Esophagus muscularis mucosa (tissue), 4 donors: ENCODE measurements at regions not wholly inside any gene's neighbourhood (a gene's known extent, or its start where the extent isn't known, plus 50 kb on each side); places are given as distances from the start of the nearest gene placed in this dataset.
"Not testable (repeated sequence)": the region's sequence is repeated elsewhere in the genome, so short reads cannot be mapped to it uniquely, and the experiment has no call there.

ENCODE experiments used
- DNase-seq: peaks from one replicate; pipeline ENCODE4 v3.0.0-alpha.2; 2017; ENCODE audit errors: extremely low spot score
- H3K27ac ChIP-seq, 4 donors: fragments of 200-600 bp; sonication (generic); replicated peaks in 1 of 4; 1 replicate in 3 of 4; 2 replicates in 1 of 4; pipeline ENCODE4 v1.5.1; 2016 to 2019; ENCODE audit warnings: mild to moderate bottlenecking in 1 of 4
- H3K27me3 ChIP-seq, 4 donors: fragments of 200-600 bp; sonication (generic); one replicate each; pipeline versions ENCODE4 v1.5.1 to v1.6.0; 2016 to 2019
- H3K36me3 ChIP-seq, 4 donors: fragments of 200-600 bp; sonication (generic); one replicate each; pipeline ENCODE4 v1.5.1; 2016 to 2019
- H3K4me1 ChIP-seq, 4 donors: fragments of 200-600 bp; sonication (generic); one replicate each; pipeline ENCODE4 v1.5.1; 2016 to 2019
- H3K4me3 ChIP-seq, 4 donors: fragments of 200-600 bp; sonication (generic); 1 replicate in 2 of 4; 2 replicates in 2 of 4; pipeline ENCODE4 v1.5.1; 2016 to 2019; ENCODE audit warnings: mild to moderate bottlenecking in 4 of 4, moderate library complexity in 1 of 4
- H3K9me3 ChIP-seq, 4 donors: fragments of 200-600 bp; sonication (generic); 1 replicate in 3 of 4; 2 replicates in 1 of 4; pipeline ENCODE4 v1.5.1; 2016 to 2019
- WGBS: methylation state at CpG from one replicate; pipeline ENCODE4 v1.1.5; 2018; 5-methylcytosine and 5-hydroxymethylcytosine counted together
- intact Hi-C: fragments of 100-400 bp; cut with DNase I; formaldehyde crosslinking; loops from one replicate; pipeline ENCODE4 v1.15.1; 2023

DNA sequence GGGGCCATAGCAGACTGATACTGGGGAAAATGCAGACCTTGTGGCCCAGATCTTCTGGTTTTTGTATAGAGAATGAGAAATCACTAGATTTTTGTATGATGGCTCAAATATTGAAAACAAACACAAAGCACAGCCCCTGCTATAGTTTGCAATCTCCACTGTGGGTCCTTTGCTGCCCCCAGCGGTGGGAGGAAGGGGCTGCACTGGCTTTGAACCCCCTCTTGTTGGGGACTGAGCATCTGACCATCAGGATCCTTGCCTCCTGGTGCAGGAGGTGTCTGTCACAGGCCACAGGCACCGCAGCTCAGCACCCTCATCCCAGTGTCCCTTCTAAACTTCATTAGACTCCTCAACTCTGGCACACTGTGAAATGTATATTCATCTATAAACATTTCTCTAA, 252.3 kb downstream of the BCL2L11 start:
- H3K27ac ChIP-seq, DNase-seq, H3K27me3 ChIP-seq, H3K4me1 ChIP-seq, H3K4me3 ChIP-seq, H3K9me3 ChIP-seq, H3K36me3 ChIP-seq, intact Hi-C loops: not testable (repeated sequence)
- WGBS = no CpG with 5 or more reads among the region's 2 CpGs

DNA sequence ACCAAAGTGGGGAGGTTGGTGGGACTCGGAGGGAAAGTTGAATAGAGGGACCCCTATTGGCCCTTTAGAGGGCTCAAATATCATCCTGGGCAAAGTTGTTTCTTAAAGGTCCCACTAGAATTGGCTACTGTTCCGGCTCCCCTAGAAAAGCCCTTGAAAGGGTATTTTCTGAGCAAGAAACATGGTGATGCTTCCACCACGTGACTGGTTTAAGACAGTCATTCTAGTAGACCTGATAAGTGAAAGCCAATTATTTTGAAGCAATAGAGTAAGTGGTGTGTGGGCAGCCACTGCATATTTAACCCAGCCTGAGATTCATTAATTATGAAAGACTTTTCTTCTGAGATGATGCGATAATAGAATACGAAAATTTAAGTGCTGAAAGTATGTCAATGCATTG, 253.3 kb downstream of the BCL2L11 start:
- H3K4me1 ChIP-seq, H3K4me3 ChIP-seq, H3K27ac ChIP-seq, H3K36me3 ChIP-seq, intact Hi-C loops, H3K9me3 ChIP-seq, H3K27me3 ChIP-seq, DNase-seq: not testable (repeated sequence)
- 93% methylated on average over 5 of the region's 5 CpGs for WGBS

DNA sequence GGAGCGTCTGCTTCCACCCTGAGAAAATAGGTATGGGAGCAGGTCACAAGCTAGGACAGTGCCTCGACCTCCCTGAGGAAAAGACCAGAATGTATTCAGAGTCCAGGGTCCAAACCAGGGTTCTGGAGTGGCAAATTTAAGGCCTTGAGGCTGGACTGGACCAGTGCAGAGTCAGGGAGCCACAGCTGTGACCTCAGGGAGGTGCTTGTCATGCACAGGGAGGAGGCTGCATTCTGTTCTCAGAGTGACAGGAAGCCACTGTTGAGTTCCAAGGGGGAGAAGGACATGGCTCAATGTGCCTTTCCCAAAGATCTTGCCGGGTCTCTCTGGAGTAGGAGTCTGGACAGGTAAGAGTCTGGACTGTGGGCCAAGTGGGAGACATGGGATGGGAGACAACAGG, 254.0 kb downstream of the BCL2L11 start:
- DNase-seq, H3K9me3 ChIP-seq, intact Hi-C loops, H3K27me3 ChIP-seq, H3K4me1 ChIP-seq, H3K27ac ChIP-seq, H3K4me3 ChIP-seq, H3K36me3 ChIP-seq: not testable (repeated sequence)
- 100% methylated on average over 1 of the region's 3 CpGs for WGBS

DNA sequence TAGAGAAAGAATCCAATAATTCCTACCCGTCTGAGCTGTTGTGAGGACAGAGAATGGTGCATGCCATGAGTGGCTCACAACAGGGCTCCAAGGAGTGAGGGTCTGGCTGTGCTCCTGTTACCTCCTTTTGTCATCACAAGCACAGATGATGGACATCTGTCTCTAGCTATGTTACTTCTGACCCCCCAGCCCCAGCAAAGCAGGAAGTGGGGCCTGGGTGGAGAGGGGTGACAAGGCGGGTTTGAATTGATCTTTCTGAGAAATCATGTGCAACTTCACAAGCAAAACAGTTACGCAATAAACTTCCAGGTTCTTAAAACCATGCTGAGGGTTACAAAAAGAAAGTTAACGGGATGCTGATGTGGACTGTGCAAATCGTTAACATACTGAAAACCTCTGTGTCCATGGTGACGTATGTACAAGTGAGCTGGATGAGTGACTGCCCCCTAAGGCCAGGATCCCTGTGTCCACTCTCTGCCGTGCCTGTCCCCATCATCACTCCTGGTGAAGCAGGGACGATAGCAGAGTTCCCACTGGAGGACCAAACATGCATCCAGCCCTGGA, 254.7 kb downstream of the BCL2L11 start:
- DNase-seq, H3K27ac ChIP-seq, H3K36me3 ChIP-seq, H3K27me3 ChIP-seq, H3K9me3 ChIP-seq, H3K4me3 ChIP-seq, H3K4me1 ChIP-seq, intact Hi-C loops: not testable (repeated sequence)
- WGBS = 87% methylated on average over 7 of the region's 8 CpGs

DNA sequence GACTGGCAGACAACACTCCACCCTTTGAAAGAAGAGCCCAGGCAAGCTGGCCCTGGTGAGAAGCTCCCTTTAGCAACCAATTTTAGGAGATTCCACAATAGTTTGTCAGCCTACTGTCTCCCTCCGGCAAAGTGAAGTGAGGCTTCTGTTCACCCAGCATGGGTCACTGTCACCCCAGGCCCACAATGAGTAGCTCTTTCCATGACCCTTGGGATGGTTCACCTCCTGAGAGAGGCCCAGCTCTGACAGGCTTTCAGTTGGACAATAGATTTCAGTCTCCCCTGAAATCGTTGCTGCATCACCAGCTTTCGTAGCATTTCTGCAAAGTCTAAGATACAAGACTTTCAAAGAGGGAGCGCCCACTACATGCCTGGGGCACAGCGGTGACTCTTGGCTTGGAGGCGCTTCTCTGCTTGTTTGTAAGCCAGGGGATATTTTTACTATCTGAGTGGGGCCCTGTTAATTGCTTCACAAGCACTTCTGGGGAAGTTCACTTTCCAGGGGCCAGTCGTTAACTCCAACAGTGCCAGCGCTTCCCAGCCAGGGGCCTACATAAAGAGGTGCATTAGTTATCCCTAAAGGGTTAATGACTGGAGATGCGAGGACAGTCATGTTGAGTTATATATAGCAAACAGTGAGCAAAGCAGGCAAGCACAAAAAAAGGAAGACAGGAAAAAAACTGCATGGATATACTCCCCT, 255.7 kb downstream of the BCL2L11 start:
- WGBS = 100% methylated on average over 1 of the region's 9 CpGs
- intact Hi-C loops = not testable (repeated sequence)

DNA sequence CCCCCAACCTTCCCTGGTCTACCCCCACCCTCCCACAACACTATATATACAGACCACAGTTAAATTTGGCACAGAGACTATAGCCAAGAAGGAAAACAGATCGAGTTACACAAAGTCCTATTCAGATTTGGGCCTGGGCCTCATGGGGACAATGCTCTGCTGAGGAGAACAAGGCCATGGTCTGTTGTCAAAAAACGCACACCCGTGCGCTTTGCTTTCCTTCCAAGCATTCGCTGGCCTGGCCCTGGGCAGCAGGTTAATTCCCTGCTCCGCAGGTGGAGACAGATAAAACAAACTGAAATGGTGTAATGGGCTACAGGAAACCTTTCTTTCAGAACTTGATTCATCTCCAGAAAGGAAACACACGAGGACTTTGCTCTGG, 256.2 kb downstream of the BCL2L11 start:
- H3K9me3 ChIP-seq, H3K4me1 ChIP-seq, H3K36me3 ChIP-seq, H3K4me3 ChIP-seq, intact Hi-C loops, DNase-seq, H3K27ac ChIP-seq, H3K27me3 ChIP-seq: not testable (repeated sequence)
- no CpG with 5 or more reads among the region's 7 CpGs for WGBS

More for the DNA sequence above, 255.7 kb downstream of the BCL2L11 start:
- H3K4me3 ChIP-seq, H3K27ac ChIP-seq, DNase-seq, H3K9me3 ChIP-seq, H3K4me1 ChIP-seq, H3K36me3 ChIP-seq, H3K27me3 ChIP-seq: not testable (repeated sequence)

DNA sequence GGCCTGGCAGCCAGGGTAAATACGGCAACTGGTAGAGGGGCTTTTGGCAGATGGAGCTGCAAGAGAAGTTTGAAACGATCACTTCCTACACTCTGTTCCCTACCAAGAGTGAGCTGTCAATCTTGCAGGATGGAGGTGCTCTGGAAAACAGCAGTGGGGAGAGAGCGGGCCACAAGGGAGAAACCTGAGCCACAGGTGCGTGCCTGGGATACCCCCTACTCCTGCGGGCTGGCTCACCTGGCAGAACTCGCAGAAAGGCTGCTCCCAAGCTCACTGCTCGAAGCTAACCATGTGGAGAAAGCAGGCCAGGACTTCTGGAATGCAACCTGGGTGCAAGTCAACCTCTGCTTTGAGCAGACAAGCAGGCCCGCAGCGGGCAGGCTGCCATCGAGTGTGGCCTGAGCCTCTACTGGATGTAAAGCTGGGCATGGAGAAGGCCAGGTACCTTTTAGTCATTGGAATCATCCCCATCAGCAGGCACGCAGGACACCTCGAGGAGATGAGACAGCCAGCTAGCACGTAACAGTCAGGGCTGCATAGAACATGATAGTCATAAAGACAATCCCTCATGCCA, 256.8 kb downstream of the BCL2L11 start:
- H3K27me3 ChIP-seq, H3K4me1 ChIP-seq, H3K27ac ChIP-seq, H3K36me3 ChIP-seq, intact Hi-C loops, DNase-seq, H3K9me3 ChIP-seq, H3K4me3 ChIP-seq: not testable (repeated sequence)
- no CpG with 5 or more reads among the region's 13 CpGs for WGBS

DNA sequence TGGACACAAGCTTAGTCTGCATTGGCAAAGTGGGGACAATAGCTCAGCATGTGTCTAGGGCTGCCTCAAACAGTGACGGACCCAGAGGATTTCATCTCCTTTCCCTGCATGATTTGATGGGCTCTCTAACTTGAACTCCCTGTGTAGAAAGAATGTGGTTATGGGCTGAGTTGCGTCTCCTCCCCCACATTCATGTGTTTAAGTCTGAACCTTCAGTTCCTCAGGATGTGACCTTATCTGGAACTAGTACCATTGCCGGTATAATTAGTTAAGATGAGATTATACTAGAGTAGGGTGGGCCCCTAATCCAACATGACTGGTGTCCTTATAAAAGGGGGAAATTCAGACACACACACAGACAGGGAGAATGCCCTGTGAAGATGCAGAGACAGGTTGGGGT, 257.6 kb downstream of the BCL2L11 start:
- H3K4me1 ChIP-seq, intact Hi-C loops, H3K27ac ChIP-seq, H3K4me3 ChIP-seq, H3K27me3 ChIP-seq, H3K36me3 ChIP-seq, DNase-seq, H3K9me3 ChIP-seq: not testable (repeated sequence)
- WGBS = no CpG with 5 or more reads among the region's 3 CpGs

DNA sequence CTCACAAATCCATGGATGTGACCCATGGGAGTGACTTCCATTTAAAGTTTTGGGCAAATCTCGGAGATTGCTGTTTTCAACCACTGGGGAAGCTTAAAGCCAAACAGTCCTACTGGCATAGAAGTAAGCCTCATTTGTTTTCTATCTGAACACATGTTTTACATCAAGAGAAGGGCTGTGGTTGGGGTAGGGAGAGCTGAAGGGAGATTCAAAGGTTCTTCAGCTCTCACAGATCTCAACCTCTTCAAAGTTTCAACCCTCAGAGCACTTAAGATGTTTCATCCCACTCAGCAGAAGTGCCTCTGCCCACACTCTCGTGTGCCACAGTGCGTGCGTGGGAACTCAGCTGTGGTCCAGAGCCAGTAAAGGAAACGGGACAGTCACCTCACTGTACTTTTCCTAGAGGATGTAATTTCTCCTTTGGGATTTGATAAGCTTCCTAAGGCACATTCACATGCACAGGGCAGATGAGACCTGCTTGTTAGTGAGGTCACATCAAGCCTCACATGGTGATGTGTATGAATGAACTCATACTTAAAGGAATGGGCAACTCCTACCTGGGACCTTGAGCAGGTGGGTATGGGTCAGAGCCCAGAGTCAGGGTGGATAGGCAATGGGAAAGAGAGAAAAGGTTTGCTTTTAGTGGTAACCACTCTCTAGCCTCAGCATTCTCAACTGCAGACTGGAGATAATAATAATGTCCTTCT, 260.2 kb downstream of the BCL2L11 start:
- H3K27ac ChIP-seq, H3K4me3 ChIP-seq, DNase-seq, H3K36me3 ChIP-seq, H3K9me3 ChIP-seq, H3K4me1 ChIP-seq, H3K27me3 ChIP-seq, intact Hi-C loops: not testable (repeated sequence)
- 50% methylated on average over 1 of the region's 5 CpGs for WGBS

DNA sequence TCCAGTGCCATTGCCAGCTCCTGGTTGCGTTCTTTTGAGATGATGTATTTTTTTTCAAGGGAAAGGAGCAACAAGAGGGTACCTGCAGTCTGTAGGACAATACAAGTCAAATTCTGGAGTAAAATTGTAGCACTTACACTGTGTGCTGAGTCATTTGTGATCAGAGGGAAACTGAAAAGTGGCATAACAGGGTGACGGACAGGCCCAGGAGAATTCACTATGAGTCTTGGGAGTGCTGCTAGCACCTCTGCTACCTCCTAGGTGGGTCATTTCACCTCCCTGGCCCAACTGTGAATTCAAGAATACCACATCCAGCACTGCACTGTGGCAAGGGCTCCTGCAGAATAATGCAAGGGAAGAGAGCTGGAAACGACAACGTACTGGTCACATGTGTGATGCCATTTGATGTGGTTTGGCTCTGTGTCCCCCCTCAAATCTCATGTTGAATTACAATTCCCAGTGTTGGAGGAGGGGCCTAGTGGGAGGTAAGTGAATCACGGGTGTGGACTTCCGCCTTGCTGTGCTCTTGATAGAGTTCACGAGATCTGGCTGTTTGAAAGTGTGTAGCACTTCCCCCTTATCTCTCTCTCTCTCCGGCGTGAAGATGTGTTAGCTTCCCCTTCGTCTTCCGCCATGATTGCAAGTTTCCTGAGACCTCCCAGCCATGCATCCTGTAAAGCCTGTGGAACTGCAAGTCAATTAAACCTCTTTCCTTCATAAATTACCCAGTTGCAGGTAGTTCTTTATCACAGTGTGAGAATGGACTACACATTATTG, 261.0 kb downstream of the BCL2L11 start:
- H3K27ac ChIP-seq, H3K27me3 ChIP-seq, H3K9me3 ChIP-seq, H3K36me3 ChIP-seq, H3K4me3 ChIP-seq, H3K4me1 ChIP-seq, intact Hi-C loops, DNase-seq: not testable (repeated sequence)
- 100% methylated on average over 2 of the region's 11 CpGs for WGBS

DNA sequence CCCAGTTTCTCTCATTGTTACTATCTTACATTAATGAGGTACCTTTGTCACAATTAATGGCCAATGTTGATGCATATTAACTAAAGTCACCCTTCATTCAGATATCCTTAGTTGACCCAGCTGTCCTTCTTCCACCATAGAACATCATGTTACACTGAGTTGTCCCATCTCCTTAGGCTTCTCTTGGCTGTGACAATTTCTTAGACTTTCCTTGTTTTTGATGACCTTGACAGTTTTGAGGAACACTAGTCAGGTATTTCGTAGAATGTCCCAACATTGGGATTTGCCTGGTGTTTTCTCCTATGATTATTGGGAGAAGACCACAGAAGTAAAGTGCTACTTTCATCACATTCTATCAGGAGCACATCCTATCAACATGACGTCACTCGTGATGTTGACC, 261.8 kb downstream of the BCL2L11 start:
- WGBS = 83% methylated on average over 2 of the region's 3 CpGs

DNA sequence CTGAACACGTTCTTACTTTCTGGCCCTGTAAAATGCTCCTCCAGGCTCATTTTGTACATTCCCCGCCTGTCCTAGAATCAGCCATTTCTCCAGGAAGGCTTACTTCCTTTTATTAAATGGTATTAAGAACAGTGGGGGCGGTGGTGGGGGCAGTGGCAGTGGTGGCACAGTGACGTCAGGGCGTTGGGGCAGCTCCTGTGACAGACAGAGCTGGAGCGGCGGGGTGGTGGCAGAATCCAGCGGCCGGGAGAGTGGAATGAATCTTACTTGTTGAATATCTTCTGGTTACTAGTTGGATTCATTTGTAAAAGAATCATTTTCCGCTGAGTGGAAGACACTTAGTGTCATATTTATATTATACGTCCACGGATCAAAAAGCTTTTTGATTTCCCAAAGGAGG, 262.6 kb downstream of the BCL2L11 start:
- H3K27me3 ChIP-seq, H3K27ac ChIP-seq, DNase-seq, H3K4me1 ChIP-seq, H3K4me3 ChIP-seq, H3K36me3 ChIP-seq, H3K9me3 ChIP-seq, intact Hi-C loops: not testable (repeated sequence)
- 92% methylated on average over 10 of the region's 12 CpGs for WGBS

More for the DNA sequence above, 261.8 kb downstream of the BCL2L11 start:
- H3K36me3 ChIP-seq, H3K27me3 ChIP-seq, H3K4me1 ChIP-seq, H3K4me3 ChIP-seq, DNase-seq, H3K9me3 ChIP-seq, H3K27ac ChIP-seq, intact Hi-C loops: not testable (repeated sequence)
